Putamen (tissue), 1 donor: ENCODE measurements at regions not wholly inside any gene's neighbourhood (a gene's known extent, or its start where the extent isn't known, plus 50 kb on each side); places are given as distances from the start of the nearest gene placed in this dataset.
"Not testable (repeated sequence)": the region's sequence is repeated elsewhere in the genome, so short reads cannot be mapped to it uniquely, and the experiment has no call there.

Experiments
- DNase-seq: peaks from one replicate; pipeline ENCODE4 v3.0.0-alpha.2; 2016; ENCODE audit warnings: low spot score

- no peak for DNase-seq
Measured at GRCh38 chr4:11843340-11843739, 414.6 kb upstream of the HS3ST1 start.

- no peak for DNase-seq
Measured at GRCh38 chr4:11842620-11843263, 414.0 kb upstream of the HS3ST1 start.

DNA sequence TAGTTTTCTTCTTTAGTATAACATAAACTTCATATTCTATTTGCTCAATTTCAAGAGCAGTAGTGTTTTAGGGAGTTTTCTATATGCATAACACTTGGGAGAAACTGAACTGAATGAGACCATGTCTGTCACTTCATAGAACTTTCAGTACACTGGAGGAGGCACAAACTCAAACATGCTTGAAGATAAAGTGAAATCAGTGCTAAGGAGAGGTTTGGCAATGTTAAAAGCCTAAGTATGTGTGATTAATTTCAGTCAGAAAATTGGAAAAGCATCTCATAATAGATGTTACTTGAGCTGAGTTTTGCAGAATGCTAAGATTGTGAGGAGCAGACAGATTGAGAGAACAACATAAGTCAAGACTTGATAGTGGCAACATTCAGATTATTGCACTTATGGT, 411.2 kb upstream of the HS3ST1 start:
- no peak for DNase-seq

- no peak for DNase-seq
Measured at GRCh38 chr4:11831739-11832138, 403.0 kb upstream of the HS3ST1 start.

DNA sequence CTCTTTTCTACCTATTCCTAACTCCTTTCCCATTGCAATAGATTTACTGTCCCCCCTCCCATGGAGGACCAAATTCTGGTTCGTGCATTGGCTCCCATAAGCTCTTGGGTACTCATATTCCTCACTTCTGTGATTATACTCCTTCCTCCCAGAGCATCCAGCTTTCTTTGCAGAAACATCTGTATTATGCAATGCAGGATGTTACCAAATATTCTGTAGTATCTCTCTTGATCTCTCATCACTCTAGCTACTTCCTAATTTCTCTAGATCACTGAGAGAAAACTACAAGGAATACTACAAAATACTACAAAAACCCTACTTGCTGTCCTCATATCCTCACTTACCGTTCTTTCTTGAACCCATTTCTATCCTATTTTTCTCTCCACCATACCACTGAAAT, 395.9 kb upstream of the HS3ST1 start:
- DNase-seq = no peak

GRCh38 chr4:11821772-11822430, 393.2 kb upstream of the HS3ST1 start:
- no peak for DNase-seq

GRCh38 chr4:11817088-11817487, 388.4 kb upstream of the HS3ST1 start:
- DNase-seq = no peak

DNA sequence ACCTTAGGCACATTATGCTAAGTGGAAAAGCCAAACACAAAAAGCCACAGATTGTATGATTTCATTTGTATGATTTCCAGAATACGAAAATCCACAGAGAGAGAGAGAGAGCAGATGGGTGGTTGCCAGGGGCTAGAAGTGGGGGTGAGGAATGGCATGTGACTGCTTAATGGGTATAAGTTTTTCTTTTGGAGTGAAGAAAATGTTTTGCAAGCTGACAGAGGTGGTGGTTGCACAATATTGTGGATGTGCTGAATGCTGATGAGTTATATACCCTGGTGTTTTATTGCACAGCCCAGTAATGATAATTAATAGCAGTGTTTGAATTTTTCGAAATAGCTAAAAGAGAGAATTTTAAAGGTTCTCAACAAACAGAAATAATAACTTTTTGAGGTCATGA, 386.1 kb upstream of the HS3ST1 start:
- no peak for DNase-seq

DNA sequence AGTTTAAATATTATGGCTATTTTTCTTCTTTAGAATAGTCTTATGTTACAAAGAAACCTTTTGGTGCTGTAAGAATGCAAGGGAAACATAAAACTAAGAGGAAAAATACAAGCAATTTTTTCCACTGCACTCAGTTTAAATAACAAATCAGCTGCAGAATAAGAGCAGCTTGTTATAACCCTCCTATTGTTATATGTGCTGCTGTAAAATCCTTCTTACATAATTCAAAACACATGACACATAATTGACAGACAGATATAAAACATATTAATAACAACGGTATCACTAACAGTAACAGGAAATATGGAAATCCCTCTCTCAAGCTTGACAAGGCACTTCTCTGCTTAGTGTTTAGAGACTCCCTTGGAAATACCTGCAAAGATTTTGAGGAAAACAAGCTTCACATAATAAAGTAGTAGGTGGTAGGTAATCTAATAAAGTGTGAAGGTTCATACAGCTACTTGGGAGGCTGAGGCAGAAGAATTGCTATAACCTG, 385.3 kb upstream of the HS3ST1 start:
- no peak for DNase-seq

DNA sequence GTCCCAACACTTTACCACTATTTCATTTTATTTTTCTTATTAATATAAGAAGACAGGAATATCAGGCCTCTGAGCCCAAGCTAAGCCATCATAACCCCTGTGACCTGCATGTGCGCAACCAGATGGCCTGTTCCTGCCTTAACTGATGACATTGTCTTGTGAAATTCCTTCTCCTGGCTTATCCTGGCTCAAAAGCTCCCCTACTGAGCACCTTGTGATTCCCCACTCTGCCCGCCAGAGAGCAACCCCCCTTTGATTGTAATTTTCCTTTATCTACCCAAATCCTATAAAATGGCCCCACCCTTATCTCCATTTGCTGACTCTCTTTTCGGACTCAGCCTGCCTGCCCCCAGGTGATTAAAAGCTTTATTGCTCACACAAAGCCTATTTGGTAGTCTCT, 382.8 kb upstream of the HS3ST1 start:
- DNase-seq = not testable (repeated sequence)

- peak; percentile 13 for DNase-seq
Measured at GRCh38 chr4:11805842-11806241, 377.1 kb upstream of the HS3ST1 start.

DNA sequence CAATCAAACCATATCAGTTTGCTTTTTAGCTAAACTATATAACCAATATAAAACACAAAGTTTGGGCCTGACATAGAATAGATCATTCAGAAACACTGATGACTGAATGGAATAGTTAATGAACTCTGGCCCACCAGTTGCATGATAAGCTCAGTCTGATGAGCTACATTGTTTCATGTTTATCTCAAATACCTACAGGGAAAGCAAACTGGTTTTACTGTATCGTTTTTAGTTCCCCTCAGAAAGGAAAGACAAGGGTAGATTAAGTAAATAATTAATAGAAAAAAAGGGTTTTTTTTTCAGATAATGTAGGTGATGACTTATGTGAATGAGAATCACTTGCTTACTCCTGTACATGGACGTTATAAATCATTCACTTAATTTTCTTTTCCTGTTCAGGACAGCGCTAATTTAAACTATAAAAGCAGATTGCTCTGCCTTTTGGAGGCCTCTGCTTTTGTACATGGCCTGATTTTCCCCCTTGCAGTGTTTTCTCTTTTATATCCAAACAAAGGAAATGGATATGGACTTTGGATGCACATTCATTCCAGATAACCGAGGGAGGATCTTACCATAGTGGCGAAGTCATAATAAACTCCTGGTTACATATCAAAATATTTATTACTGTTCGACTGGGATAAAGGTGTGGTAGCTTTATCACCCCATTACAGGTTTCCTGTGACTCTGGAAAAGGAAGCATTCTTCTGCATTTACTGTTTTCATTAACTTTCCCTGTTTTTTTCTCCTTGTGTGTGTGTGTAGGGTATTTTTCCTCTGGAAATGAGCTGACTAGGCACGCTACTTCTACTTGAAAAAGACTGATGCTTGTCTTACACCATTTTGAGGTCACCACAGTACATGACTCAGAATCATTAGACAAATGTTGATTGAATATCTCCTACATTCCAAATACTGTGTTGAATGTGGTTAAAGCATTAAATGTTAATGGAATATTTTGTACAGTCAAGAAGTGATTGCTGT, 373.1 kb upstream of the HS3ST1 start:
- DNase-seq = no peak

DNA sequence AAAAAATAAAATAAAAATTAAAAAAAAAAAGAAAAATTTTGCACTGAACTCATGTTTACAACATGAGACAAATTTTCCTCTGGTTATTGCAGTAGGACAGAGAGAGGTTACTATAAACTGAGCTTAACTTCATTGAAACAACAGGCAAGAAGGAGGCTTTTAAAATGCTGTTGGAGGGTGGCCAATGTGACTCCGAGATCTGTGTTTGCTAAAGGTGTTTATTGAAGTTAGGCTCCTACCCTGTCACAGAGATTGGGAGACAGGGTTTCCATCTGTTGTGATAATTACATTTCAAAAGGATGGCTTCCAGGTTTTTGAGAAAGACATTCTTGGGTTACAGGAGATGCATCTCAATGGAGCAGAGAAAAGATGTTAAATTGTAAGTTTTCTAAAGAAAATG, 370.5 kb upstream of the HS3ST1 start:
- no peak for DNase-seq

GRCh38 chr4:11791797-11792196, 363.1 kb upstream of the HS3ST1 start:
- no peak for DNase-seq

GRCh38 chr4:11790230-11790629, 361.5 kb upstream of the HS3ST1 start:
- no peak for DNase-seq

- DNase-seq = no peak
Measured at GRCh38 chr4:11783588-11783987, 354.9 kb upstream of the HS3ST1 start.

- no peak for DNase-seq
Measured at GRCh38 chr4:11782859-11783258, 354.2 kb upstream of the HS3ST1 start.

DNA sequence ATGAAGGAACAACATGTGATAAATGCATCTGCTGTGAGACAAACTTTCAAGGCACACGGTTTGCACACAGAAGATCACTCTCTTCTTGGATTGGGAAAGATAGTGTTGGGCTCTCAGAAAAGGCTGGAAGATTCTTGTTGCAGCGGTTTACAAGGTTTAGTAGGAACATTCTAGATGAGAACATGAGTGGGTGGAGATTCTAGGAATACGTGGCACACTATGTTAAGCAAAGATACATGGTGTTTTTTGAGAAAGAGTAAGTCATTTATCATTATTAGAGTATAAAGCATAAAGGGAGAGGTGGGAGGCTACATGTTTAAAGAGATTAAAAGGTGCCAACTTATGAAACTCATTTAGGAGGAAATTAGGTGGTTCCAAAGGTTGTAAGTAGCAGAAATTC, 348.8 kb upstream of the HS3ST1 start:
- peak; percentile 61 for DNase-seq

DNA sequence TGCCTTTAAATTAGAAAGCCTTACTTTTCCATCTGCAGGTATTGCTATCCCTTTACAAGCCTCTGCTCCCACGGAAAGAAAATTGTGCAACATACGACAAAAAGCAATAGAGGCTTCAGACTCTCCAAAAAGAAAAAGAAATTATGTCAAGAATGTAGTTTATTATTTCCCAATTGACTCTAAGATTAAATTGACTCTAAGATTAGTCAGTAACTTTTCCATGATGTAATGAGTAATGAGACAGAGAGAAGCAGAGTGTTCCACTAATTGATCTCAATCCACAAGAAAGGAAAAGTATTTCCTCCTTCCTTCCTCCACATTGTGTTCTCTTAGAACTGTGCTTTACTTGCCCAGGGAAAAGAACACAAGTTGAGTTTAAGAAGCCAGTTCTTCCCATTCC, 345.7 kb upstream of the HS3ST1 start:
- no peak for DNase-seq

GRCh38 chr4:11773798-11774197, 345.1 kb upstream of the HS3ST1 start:
- no peak for DNase-seq

DNA sequence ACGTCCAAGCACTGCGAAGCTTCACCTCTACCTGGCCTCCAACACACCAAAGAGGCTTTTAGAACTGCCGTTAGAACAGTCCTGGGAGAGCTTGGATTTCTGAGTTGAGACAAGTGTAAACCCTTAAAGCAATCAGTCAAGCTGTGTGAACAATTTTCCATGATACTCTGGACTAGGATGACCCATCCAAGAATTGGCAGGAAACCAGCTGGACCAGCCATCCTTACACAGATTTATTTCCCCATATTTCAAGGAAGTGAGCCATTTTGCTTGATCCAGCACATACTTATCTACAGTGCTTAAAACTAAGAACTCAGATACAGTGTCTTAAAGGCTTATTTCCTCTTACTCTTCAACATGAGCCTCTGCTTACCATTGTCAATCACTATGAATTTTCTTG, 340.7 kb upstream of the HS3ST1 start:
- no peak for DNase-seq

GRCh38 chr4:11768251-11768972, 339.7 kb upstream of the HS3ST1 start:
- no peak for DNase-seq
